H1 (cell line): ENCODE measurements at regions not wholly inside any gene's neighbourhood (a gene's known extent, or its start where the extent isn't known, plus 50 kb on each side); places are given as distances from the start of the nearest gene placed in this dataset.

Source experiments
- CTCF ChIA-PET: fragments of 300-600 bp; sonication (Branson Sonifier 250); formaldehyde crosslinking; loops from one replicate; lab custom pipeline; 2021; ENCODE audit not compliant: partially characterized antibody; lab: Charles Lee
- POLR2A ChIA-PET: fragments of 300-600 bp; sonication (Branson Sonifier 250); formaldehyde crosslinking; loops from one replicate; lab custom pipeline; 2021; ENCODE audit warnings: inconsistent platforms; ENCODE audit not compliant: partially characterized antibody; lab: Charles Lee
- DNase-seq, 2 experiments: peaks; one replicate each; pipeline versions ENCODE4 v3.0.0 to v3.0.0-alpha.2; 2010 to 2022; ENCODE audit warnings: low spot score in 2 of 2, low read depth in 1 of 2, mixed read lengths in 1 of 2
- FAIRE-seq: peaks from 2 replicates; lab custom pipeline; 2011; peaks lifted over from hg19 to GRCh38; lab: Jason Lieb, UNC
- H2AFZ ChIP-seq: 2 replicates; pipeline ENCODE4 v1.8.1; 2012; ENCODE audit warnings: low read length, inconsistent platforms
- H2AK5ac ChIP-seq: 2 replicates; pipeline ENCODE4 v1.6.1; 2013; ENCODE audit warnings: low read depth, low read length
- H2BK120ac ChIP-seq: replicated peaks from 2 replicates; pipeline ENCODE3; 2013; ENCODE audit warnings: low read depth, low read length, inconsistent platforms
- H2BK12ac ChIP-seq: 2 replicates; pipeline ENCODE4 v1.6.1; 2013; ENCODE audit warnings: low read depth, low read length
- H2BK15ac ChIP-seq: 2 replicates; pipeline ENCODE4 v1.6.1; 2013; ENCODE audit warnings: low read length
- H2BK20ac ChIP-seq: 2 replicates; pipeline ENCODE4 v1.6.1; 2013; ENCODE audit warnings: low read length
- H2BK5ac ChIP-seq: 2 replicates; pipeline ENCODE4 v1.6.1; 2013; ENCODE audit warnings: low read depth, low read length
- H3K14ac ChIP-seq: 2 replicates; pipeline ENCODE4 v1.6.1; 2013; ENCODE audit warnings: inconsistent platforms; ENCODE audit not compliant: insufficient read length
- H3K18ac ChIP-seq: 2 replicates; pipeline ENCODE4 v1.6.1; 2013; ENCODE audit warnings: low read length; ENCODE audit errors: extremely low read depth
- H3K23ac ChIP-seq: 2 replicates; pipeline ENCODE4 v1.6.1; 2013; ENCODE audit warnings: inconsistent platforms; ENCODE audit not compliant: insufficient read length
- H3K23me2 ChIP-seq: 2 replicates; pipeline ENCODE4 v1.6.1; 2013; ENCODE audit warnings: low read depth, low read length
- H3K27ac ChIP-seq: 2 replicates; pipeline ENCODE4 v1.6.1; 2011; ENCODE audit warnings: low read depth, low read length, inconsistent platforms
- H3K27me3 ChIP-seq, 4 experiments: replicated peaks in 1 of 4; 1 replicate in 1 of 4; 2 replicates in 3 of 4; pipeline versions ENCODE4 v1.6.1 to v1.8.1; 2011 to 2013; ENCODE audit warnings: low read length in 3 of 4, mild to moderate bottlenecking in 3 of 4, inconsistent platforms in 2 of 4, mixed read lengths in 2 of 4, moderate library complexity in 1 of 4; ENCODE audit not compliant: control insufficient read depth in 3 of 4, insufficient read depth in 3 of 4; ENCODE audit errors: extremely low read depth in 1 of 4
- H3K36me3 ChIP-seq, 4 experiments: 2 replicates each; pipeline versions ENCODE4 v1.6.1 to v1.8.1; 2011 to 2013; ENCODE audit warnings: mild to moderate bottlenecking in 4 of 4, low read length in 3 of 4, moderate library complexity in 2 of 4, control low read depth in 1 of 4, inconsistent platforms in 1 of 4; ENCODE audit not compliant: insufficient read depth in 4 of 4, control insufficient read depth in 2 of 4
- H3K4ac ChIP-seq: replicated peaks from 2 replicates; pipeline ENCODE3; 2013; ENCODE audit warnings: low read length, low read depth, mixed read lengths, inconsistent platforms; ENCODE audit not compliant: insufficient read length
- H3K4me1 ChIP-seq, 4 experiments: replicated peaks in 1 of 4; 1 replicate in 1 of 4; 2 replicates in 3 of 4; pipeline versions ENCODE4 v1.6.1 to v1.8.1; 2011 to 2013; ENCODE audit warnings: low read length in 3 of 4, inconsistent platforms in 2 of 4, mixed read lengths in 1 of 4; ENCODE audit not compliant: insufficient read depth in 4 of 4, control insufficient read depth in 3 of 4
- H3K4me2 ChIP-seq, 2 experiments: 2 replicates each; pipeline versions ENCODE4 v1.6.1 to v1.8.1; 2011 to 2013; ENCODE audit warnings: low read depth in 2 of 2, low read length in 2 of 2, control low read depth in 1 of 2, inconsistent platforms in 1 of 2, mild to moderate bottlenecking in 1 of 2; ENCODE audit not compliant: insufficient read depth in 1 of 2
- H3K4me3 ChIP-seq, 4 experiments: fragments of 200-600, 300-600 bp in 1 of 4; sonication (generic), shearing (Covaris generic), sonication (Bioruptor Twin) in 1 of 4; 2 replicates each; pipeline versions ENCODE4 v1.5.1 to v1.8.1; 2011 to 2016; ENCODE audit warnings: low read length in 4 of 4, low read depth in 3 of 4, control low read depth in 2 of 4, inconsistent platforms in 2 of 4, mild to moderate bottlenecking in 2 of 4, mixed read lengths in 1 of 4, moderate library complexity in 1 of 4; ENCODE audit not compliant: insufficient read depth in 2 of 4; ENCODE audit errors: extremely low read depth in 1 of 4
- H3K56ac ChIP-seq: replicated peaks from 2 replicates; pipeline ENCODE3; 2013; ENCODE audit warnings: low read depth, mild to moderate bottlenecking, mixed read lengths, low read length, inconsistent platforms; ENCODE audit not compliant: insufficient read length
- H3K79me1 ChIP-seq: 2 replicates; pipeline ENCODE4 v1.6.1; 2013; ENCODE audit warnings: low read depth, low read length, control low read depth
- H3K79me2 ChIP-seq, 2 experiments: 2 replicates each; pipeline versions ENCODE4 v1.6.1 to v1.8.1; 2012 to 2013; ENCODE audit warnings: low read length in 2 of 2, mild to moderate bottlenecking in 2 of 2, inconsistent platforms in 1 of 2; ENCODE audit not compliant: insufficient read depth in 2 of 2, control insufficient read depth in 1 of 2
- H3K9ac ChIP-seq, 4 experiments: replicated peaks in 1 of 4; 1 replicate in 1 of 4; 2 replicates in 3 of 4; pipeline versions ENCODE4 v1.6.1 to v1.8.1; 2011 to 2013; ENCODE audit warnings: low read depth in 3 of 4, low read length in 3 of 4, control low read depth in 2 of 4, mild to moderate bottlenecking in 2 of 4, moderate library complexity in 2 of 4, inconsistent platforms in 1 of 4; ENCODE audit errors: extremely low read depth in 1 of 4
- H3K9me3 ChIP-seq, 2 experiments: 2 replicates each; pipeline versions ENCODE4 v1.6.1 to v1.8.1; 2012 to 2013; ENCODE audit warnings: mild to moderate bottlenecking in 2 of 2, moderate library complexity in 2 of 2, control low read depth in 1 of 2, inconsistent platforms in 1 of 2, low read depth in 1 of 2, low read length in 1 of 2, mixed read lengths in 1 of 2; ENCODE audit not compliant: insufficient read depth in 2 of 2
- H4K20me1 ChIP-seq, 2 experiments: replicated peaks in 1 of 2; 2 replicates each; pipeline versions ENCODE3 to v1.8.1; 2011 to 2013; ENCODE audit warnings: inconsistent platforms in 2 of 2, low read length in 2 of 2, mild to moderate bottlenecking in 1 of 2; ENCODE audit not compliant: insufficient read depth in 2 of 2, control insufficient read depth in 1 of 2
- H4K5ac ChIP-seq: 2 replicates; pipeline ENCODE4 v1.6.1; 2013; ENCODE audit warnings: low read length, low read depth, mixed read lengths, inconsistent platforms; ENCODE audit not compliant: insufficient read length
- H4K8ac ChIP-seq: 2 replicates; pipeline ENCODE4 v1.8.0; 2013; ENCODE audit warnings: mild to moderate bottlenecking, moderate library complexity, low read length, inconsistent platforms; ENCODE audit not compliant: insufficient read depth; ENCODE audit errors: extremely low read depth
- H4K91ac ChIP-seq: replicated peaks from 2 replicates; pipeline ENCODE3; 2013; ENCODE audit warnings: low read length, mixed read lengths, inconsistent platforms; ENCODE audit not compliant: insufficient read length
- ATF3 ChIP-seq: IDR thresholded peaks from 2 replicates; pipeline ENCODE4 v1.6.1; 2011; ENCODE audit warnings: low read depth, mild to moderate bottlenecking, low read length; ENCODE audit not compliant: insufficient read depth
- BCL11A ChIP-seq, 2 experiments: IDR thresholded peaks; one replicate each; pipeline ENCODE4 v1.6.1; 2011; ENCODE audit warnings: low read depth in 2 of 2, low read length in 2 of 2, mild to moderate bottlenecking in 2 of 2
- EP300 ChIP-seq, 2 experiments: IDR thresholded peaks; 1 replicate in 1 of 2; 2 replicates in 1 of 2; pipeline ENCODE4 v1.6.1; 2011 to 2012; ENCODE audit warnings: low read depth in 2 of 2, low read length in 2 of 2, mild to moderate bottlenecking in 2 of 2, borderline replicate concordance in 1 of 2, inconsistent platforms in 1 of 2, moderate library complexity in 1 of 2
- EZH2 ChIP-seq: fragments of 200-600 bp; sonication (generic); IDR thresholded peaks from 2 replicates; pipeline ENCODE4 v1.7.1; 2012; ENCODE audit warnings: low read depth, mild to moderate bottlenecking, moderate library complexity, low read length, inconsistent platforms; ENCODE audit not compliant: severe bottlenecking
- GTF2F1 ChIP-seq: IDR thresholded peaks from 2 replicates; pipeline ENCODE4 v1.6.1; 2012; ENCODE audit warnings: low read depth, low read length, improper control_type of control experiment, borderline replicate concordance
- HDAC2 ChIP-seq, 2 experiments: fragments of 300-600 bp in 1 of 2; sonication (generic) in 1 of 2; IDR thresholded peaks; 2 replicates each; pipeline ENCODE4 v1.6.1; 2011 to 2012; ENCODE audit warnings: low read depth in 2 of 2, low read length in 2 of 2, mild to moderate bottlenecking in 2 of 2, moderate library complexity in 2 of 2, borderline replicate concordance in 1 of 2, inconsistent platforms in 1 of 2
- MAFK ChIP-seq: IDR thresholded peaks from 2 replicates; pipeline ENCODE4 v1.6.1; 2012; ENCODE audit warnings: low read depth, mild to moderate bottlenecking, improper control_type of control experiment, low read length
- POU5F1 ChIP-seq: IDR thresholded peaks from 2 replicates; pipeline ENCODE4 v1.6.1; 2011; ENCODE audit warnings: low read depth, mild to moderate bottlenecking, low read length, moderate library complexity
- RFX5 ChIP-seq: IDR thresholded peaks from 2 replicates; pipeline ENCODE4 v1.6.1; 2011; ENCODE audit warnings: low read depth, low read length, improper control_type of control experiment, borderline replicate concordance
- RNF2 ChIP-seq: fragments of 200-900, 300-1000 bp; sonication (generic); IDR thresholded peaks from 2 replicates; pipeline ENCODE4 v1.7.1; 2016; ENCODE audit warnings: borderline replicate concordance, low read depth, mild to moderate bottlenecking, antibody characterized with exemption, low read length; ENCODE audit not compliant: poor library complexity, severe bottlenecking; ENCODE audit errors: missing control alignments
- YY1 ChIP-seq: IDR thresholded peaks from 2 replicates; pipeline ENCODE4 v1.6.1; 2011; ENCODE audit warnings: low read depth, mild to moderate bottlenecking, low read length

GRCh38 chr5:165579911-165580310 lies 2074.5 kb downstream of the MAT2B start:
- no peaks in the 10 kb centered on the region for H3K9me3 ChIP-seq
- no peaks in the 10 kb centered on the region for H3K36me3 ChIP-seq
- H3K23me2 ChIP-seq: no peaks in the 10 kb centered on the region
- no peak overlapping the region for H3K4me2 ChIP-seq
- H2BK12ac ChIP-seq: no peak overlapping the region
- no peak overlapping the region for H3K23ac ChIP-seq
- no peaks in the 10 kb centered on the region for H3K79me2 ChIP-seq
- CTCF ChIA-PET: no interaction called here
- TF ChIP-seq HDAC2 (IDR thresholded peaks at IDR 0.05; ENCODE audit: borderline replicate concordance in 1 of 2, low read depth in 2 of 2, low read length in 2 of 2) (no peak), RNF2 (no peak), YY1 (no peak), ATF3 (no peak), RFX5 (no peak), GTF2F1 (no peak), EP300 (IDR thresholded peaks at IDR 0.05; ENCODE audit: borderline replicate concordance in 1 of 2, low read depth in 2 of 2, low read length in 2 of 2) (no peak), MAFK (no peak), BCL11A (IDR thresholded peaks at IDR 0.05; ENCODE audit: low read depth in 2 of 2, low read length in 2 of 2) (no peak), EZH2 (no peak), POU5F1 (no peak)
- H3K9ac ChIP-seq: no peak overlapping the region
- H3K79me1 ChIP-seq: no peaks in the 10 kb centered on the region
- no peak overlapping the region for H3K56ac ChIP-seq
- H3K27ac ChIP-seq: no peak overlapping the region
- H2BK15ac ChIP-seq: no peak overlapping the region
- H4K91ac ChIP-seq: no peak overlapping the region
- H4K20me1 ChIP-seq: no peaks in the 10 kb centered on the region
- H3K4me3 ChIP-seq: no peak overlapping the region
- no peaks in the 10 kb centered on the region for H3K4me1 ChIP-seq
- H2BK5ac ChIP-seq: no peak overlapping the region
- no peak overlapping the region for H2AK5ac ChIP-seq
- POLR2A ChIA-PET: no interaction called here
- H3K4ac ChIP-seq: no peak overlapping the region
- H4K5ac ChIP-seq: no peak overlapping the region
- H3K14ac ChIP-seq: no peak overlapping the region
- H4K8ac ChIP-seq: no peak overlapping the region
- no peak overlapping the region for H2BK120ac ChIP-seq
- FAIRE-seq (no peak), DNase-seq (no peak)
- H2BK20ac ChIP-seq: no peak overlapping the region
- H2AFZ ChIP-seq: no peak overlapping the region
- no peak overlapping the region for H3K18ac ChIP-seq
- H3K27me3 ChIP-seq: no peaks in the 10 kb centered on the region
